CD4-positive, alpha-beta T cell (primary cell): ENCODE measurements at regions not wholly inside any gene's neighbourhood (a gene's known extent, or its start where the extent isn't known, plus 50 kb on each side); places are given as distances from the start of the nearest gene placed in this dataset.

Experiments used
- ATAC-seq: fragments of 200-7000 bp; cut with Tn5 transposase; one replicate; pipeline ENCODE4 v1.10.0; 2022; ENCODE audit warnings: mild to moderate bottlenecking; ENCODE audit not compliant: poor library complexity
- CTCF ChIA-PET: fragments of 350-600 bp; sonication (Branson Sonifier 250); formaldehyde crosslinking; loops from one replicate; lab custom pipeline; 2021; ENCODE audit warnings: antibody characterized with exemption, inconsistent platforms; lab: Charles Lee
- POLR2A ChIA-PET: fragments of 350-600 bp; sonication (Branson Sonifier 250); formaldehyde crosslinking; loops from one replicate; lab custom pipeline; 2021; ENCODE audit warnings: antibody characterized with exemption, inconsistent platforms; lab: Charles Lee
- DNase-seq, 14 experiments: peaks; one replicate each; pipeline ENCODE4 v3.0.0-alpha.2; 2013 to 2020; ENCODE audit warnings: mixed read lengths in 2 of 14
- H3K27ac ChIP-seq, 2 donors: one replicate each; pipeline versions ENCODE4 v1.5.1 to v1.7.0; 2013; ENCODE audit warnings: low read length in 2 of 2, low read depth in 1 of 2, mild to moderate bottlenecking in 1 of 2
- H3K27me3 ChIP-seq, 2 experiments: 1 replicate in 1 of 2; 2 replicates in 1 of 2; pipeline versions ENCODE4 v1.6.1 to v1.7.0; 2013; ENCODE audit warnings: low read length in 2 of 2, control low read depth in 1 of 2, mild to moderate bottlenecking in 1 of 2, moderate library complexity in 1 of 2; ENCODE audit not compliant: insufficient read depth in 2 of 2, control insufficient read depth in 1 of 2
- H3K36me3 ChIP-seq: one replicate; pipeline ENCODE4 v1.6.1; 2013; ENCODE audit warnings: low read length, control low read depth; ENCODE audit not compliant: insufficient read depth
- H3K4me1 ChIP-seq: one replicate; pipeline ENCODE4 v1.6.1; 2013; ENCODE audit warnings: low read length, control low read depth; ENCODE audit not compliant: insufficient read depth
- H3K4me3 ChIP-seq: one replicate; pipeline ENCODE4 v1.5.1; 2013; ENCODE audit warnings: mild to moderate bottlenecking, low read length, moderate library complexity
- H3K9me3 ChIP-seq, 2 experiments: 1 replicate in 1 of 2; 2 replicates in 1 of 2; pipeline versions ENCODE4 v1.6.1 to v1.7.0; 2013; ENCODE audit warnings: low read length in 2 of 2, mild to moderate bottlenecking in 2 of 2, control low read depth in 1 of 2, moderate library complexity in 1 of 2; ENCODE audit not compliant: control insufficient read depth in 1 of 2, insufficient read depth in 1 of 2
- H3K27ac Mint-ChIP-seq: one replicate; pipeline ENCODE4 v1.8.0; 2020; ENCODE audit warnings: mixed read lengths
- H3K27me3 Mint-ChIP-seq: one replicate; pipeline ENCODE4 v1.8.0; 2021; ENCODE audit warnings: mixed read lengths
- H3K36me3 Mint-ChIP-seq: one replicate; pipeline ENCODE4 v1.8.0; 2021; ENCODE audit warnings: low read depth, mixed read lengths
- H3K4me1 Mint-ChIP-seq: one replicate; pipeline ENCODE4 v1.8.0; 2021; ENCODE audit warnings: low read depth, mixed read lengths
- H3K4me3 Mint-ChIP-seq: one replicate; pipeline ENCODE4 v1.8.0; 2020; ENCODE audit warnings: mild to moderate bottlenecking, mixed read lengths
- H3K9me3 Mint-ChIP-seq: one replicate; pipeline ENCODE4 v1.8.0; 2020; ENCODE audit warnings: mixed read lengths
- intact Hi-C, 2 experiments: fragments of 100-400 bp; cut with DNase I in 1 of 2; cut with micrococcal nuclease in 1 of 2; formaldehyde crosslinking; loops; one replicate each; pipeline versions ENCODE4 v1.15.1 to v1.9.0; 2023 to 2025; cut with DNase I, micrococcal nuclease
- TF ChIP-seq, protein P1 (sequence below): fragments of 200-600 bp; IDR thresholded peaks from one replicate; pipeline ENCODE4 v1.8.0; 2022; ENCODE audit warnings: antibody characterized with exemption, mild to moderate bottlenecking

DNA sequence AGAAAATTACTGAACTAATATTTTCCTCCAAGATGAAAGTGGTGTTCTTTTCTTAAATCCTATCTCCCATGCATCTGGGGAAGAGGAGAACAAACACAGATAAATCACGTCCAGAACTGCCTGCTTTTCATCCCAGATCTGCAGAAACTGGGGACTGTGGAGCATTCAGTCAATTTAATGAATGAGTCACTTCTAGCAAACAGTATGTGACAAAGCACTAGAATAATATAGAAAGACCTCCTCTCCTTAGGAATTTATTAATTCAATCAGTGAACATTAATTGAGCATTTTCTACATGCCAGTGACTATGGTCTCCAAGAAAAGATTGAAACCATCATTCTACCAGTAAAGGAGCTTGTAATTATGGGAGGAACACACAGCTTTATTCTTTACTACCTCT is 693.4 kb upstream of the ID2 start:
- H3K4me1 ChIP-seq = no peaks in the 10 kb centered on the region
- DNase-seq (no peak), ATAC-seq (no peak)
- H3K36me3 Mint-ChIP-seq = no peaks in the 10 kb centered on the region
- no peak overlapping the region for H3K4me3 Mint-ChIP-seq
- TF ChIP-seq, protein P1, sequence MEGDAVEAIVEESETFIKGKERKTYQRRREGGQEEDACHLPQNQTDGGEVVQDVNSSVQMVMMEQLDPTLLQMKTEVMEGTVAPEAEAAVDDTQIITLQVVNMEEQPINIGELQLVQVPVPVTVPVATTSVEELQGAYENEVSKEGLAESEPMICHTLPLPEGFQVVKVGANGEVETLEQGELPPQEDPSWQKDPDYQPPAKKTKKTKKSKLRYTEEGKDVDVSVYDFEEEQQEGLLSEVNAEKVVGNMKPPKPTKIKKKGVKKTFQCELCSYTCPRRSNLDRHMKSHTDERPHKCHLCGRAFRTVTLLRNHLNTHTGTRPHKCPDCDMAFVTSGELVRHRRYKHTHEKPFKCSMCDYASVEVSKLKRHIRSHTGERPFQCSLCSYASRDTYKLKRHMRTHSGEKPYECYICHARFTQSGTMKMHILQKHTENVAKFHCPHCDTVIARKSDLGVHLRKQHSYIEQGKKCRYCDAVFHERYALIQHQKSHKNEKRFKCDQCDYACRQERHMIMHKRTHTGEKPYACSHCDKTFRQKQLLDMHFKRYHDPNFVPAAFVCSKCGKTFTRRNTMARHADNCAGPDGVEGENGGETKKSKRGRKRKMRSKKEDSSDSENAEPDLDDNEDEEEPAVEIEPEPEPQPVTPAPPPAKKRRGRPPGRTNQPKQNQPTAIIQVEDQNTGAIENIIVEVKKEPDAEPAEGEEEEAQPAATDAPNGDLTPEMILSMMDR = no peak
- no peaks in the 10 kb centered on the region for H3K27me3 ChIP-seq
- ChIA-PET CTCF (no interaction called here), POLR2A (no interaction called here)
- H3K4me3 ChIP-seq = no peak overlapping the region
- no peak overlapping the region for H3K27ac ChIP-seq
- no peaks in the 10 kb centered on the region for H3K27me3 Mint-ChIP-seq
- no peaks in the 10 kb centered on the region for H3K9me3 Mint-ChIP-seq
- no peaks in the 10 kb centered on the region for H3K36me3 ChIP-seq
- H3K27ac Mint-ChIP-seq = no peak overlapping the region
- peaks cover 9% of the 10 kb centered on the region for H3K4me1 Mint-ChIP-seq
- no peaks in the 10 kb centered on the region for H3K9me3 ChIP-seq
- intact Hi-C loops = no loop called here

DNA sequence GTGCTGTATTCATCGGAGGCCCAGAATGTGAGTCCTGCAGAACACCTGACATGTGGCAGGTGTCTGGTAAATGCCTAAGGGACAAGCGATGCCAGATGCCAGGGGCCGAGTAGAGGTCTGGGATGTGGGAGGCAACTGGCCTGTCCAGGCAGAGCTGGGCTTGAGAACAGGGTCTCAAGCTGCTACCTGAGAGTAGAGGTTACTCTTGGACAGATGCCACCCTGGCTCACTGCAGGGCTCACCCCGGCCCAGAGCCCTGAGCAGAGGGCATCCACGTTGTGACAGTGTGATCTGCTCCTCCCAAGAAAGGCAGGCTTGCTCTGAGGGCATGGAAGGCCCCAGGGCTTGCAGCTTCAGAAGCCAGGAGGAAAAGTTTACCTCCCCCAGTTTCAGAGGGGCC is 692.0 kb upstream of the ID2 start:
- ATAC-seq (no peak), DNase-seq (no peak)
- Histone ChIP-seq H3K27me3 (no peaks in the 10 kb centered on the region), H3K36me3 (no peaks in the 10 kb centered on the region), H3K4me3 (no peak overlapping the region), H3K9me3 (no peaks in the 10 kb centered on the region), H3K4me1 (no peaks in the 10 kb centered on the region), H3K27ac (no peak overlapping the region)
- no peaks in the 10 kb centered on the region for H3K27me3 Mint-ChIP-seq
- no peaks in the 10 kb centered on the region for H3K9me3 Mint-ChIP-seq
- peaks cover 3% of the 10 kb centered on the region for H3K4me1 Mint-ChIP-seq
- no peak overlapping the region for H3K27ac Mint-ChIP-seq
- CTCF ChIA-PET = no interaction called here
- intact Hi-C loops = no loop called here
- H3K36me3 Mint-ChIP-seq = no peaks in the 10 kb centered on the region
- no peak overlapping the region for H3K4me3 Mint-ChIP-seq
- TF ChIP-seq, protein P1 = no peak
- POLR2A ChIA-PET = no interaction called here

DNA sequence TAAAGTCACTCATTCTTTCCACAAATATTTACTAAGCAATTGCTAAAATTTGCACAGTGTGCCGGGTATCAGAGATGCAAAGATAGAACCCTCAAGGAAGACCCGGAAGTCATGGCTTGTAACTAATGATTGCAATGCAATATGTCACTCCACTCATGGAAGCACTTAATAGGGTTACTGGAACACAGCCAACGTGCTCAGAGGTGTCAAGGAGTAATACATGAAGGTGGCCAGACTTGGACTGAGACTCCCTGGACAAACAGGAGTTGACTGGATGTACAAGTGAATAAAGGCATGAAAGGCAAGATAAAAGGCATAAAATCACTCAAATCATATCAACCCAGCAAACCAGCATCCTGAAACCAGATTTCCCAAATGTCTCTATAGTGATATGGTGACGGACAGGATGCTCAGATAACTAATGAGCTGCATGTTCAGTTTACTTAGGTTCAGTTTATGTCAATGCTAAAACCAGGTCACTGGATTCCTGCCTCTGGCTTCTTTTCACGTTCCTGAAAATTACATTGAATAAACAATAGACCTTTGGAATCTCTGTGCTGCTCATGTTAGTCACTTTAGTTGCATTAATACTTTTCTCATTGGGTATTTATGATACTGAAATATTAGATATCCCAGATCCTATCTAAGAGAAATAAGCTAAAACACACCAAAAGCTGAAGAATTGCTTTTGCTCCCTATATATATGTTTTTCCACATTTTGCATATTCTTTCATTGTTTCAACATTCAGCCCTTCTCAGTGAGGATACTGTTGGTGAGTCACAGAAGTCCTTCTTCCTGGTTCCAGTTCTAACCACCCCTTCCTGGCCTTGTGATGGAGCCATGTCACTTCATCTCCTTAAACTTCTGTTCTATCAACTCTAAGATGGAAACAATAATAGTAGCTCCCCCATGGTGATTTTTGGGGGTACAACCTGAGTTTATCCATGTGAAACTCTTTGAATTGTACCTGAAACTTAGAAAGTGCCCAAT is 688.9 kb upstream of the ID2 start:
- CTCF ChIA-PET = no interaction called here
- ATAC-seq (no peak), DNase-seq (no peak)
- Histone ChIP-seq H3K4me1 (no peaks in the 10 kb centered on the region), H3K9me3 (no peaks in the 10 kb centered on the region), H3K27ac (no peak overlapping the region), H3K4me3 (no peak overlapping the region), H3K27me3 (no peaks in the 10 kb centered on the region), H3K36me3 (no peaks in the 10 kb centered on the region)
- no peaks in the 10 kb centered on the region for H3K9me3 Mint-ChIP-seq
- TF ChIP-seq, protein P1 = no peak
- H3K27ac Mint-ChIP-seq = no peak overlapping the region
- H3K4me3 Mint-ChIP-seq = no peak overlapping the region
- intact Hi-C loops = no loop called here
- no peaks in the 10 kb centered on the region for H3K27me3 Mint-ChIP-seq
- POLR2A ChIA-PET = no interaction called here
- peaks cover 10% of the 10 kb centered on the region for H3K4me1 Mint-ChIP-seq
- no peaks in the 10 kb centered on the region for H3K36me3 Mint-ChIP-seq
